Body of pancreas (tissue), 4 donors: ENCODE measurements at regions not wholly inside any gene's neighbourhood (a gene's known extent, or its start where the extent isn't known, plus 50 kb on each side); places are given as distances from the start of the nearest gene placed in this dataset.

Source experiments
- CTCF ChIP-seq, 7 experiments: fragments of 450-650 bp in 4 of 7; fragments of 200-600 bp in 3 of 7; sonication (generic) in 3 of 7; IDR thresholded peaks; one replicate each; pipeline ENCODE4 v1.5.1; 2016 to 2019; ENCODE audit warnings: antibody characterized with exemption in 7 of 7
- POLR2A ChIP-seq, 3 donors: fragments of 450-650 bp; IDR thresholded peaks; one replicate each; pipeline ENCODE4 v1.6.1; 2016; ENCODE audit warnings: antibody characterized with exemption in 3 of 3, mild to moderate bottlenecking in 2 of 3

- TF ChIP-seq CTCF (IDR thresholded peaks at IDR 0.05) (no peak), POLR2A (IDR thresholded peaks at IDR 0.05) (no peak)
Measured at GRCh38 chr22:49162841-49163240, 664.8 kb downstream of the BRD1 start.
